ENCODE measurements at regions not wholly inside any gene's neighbourhood (a gene's known extent, or its start where the extent isn't known, plus 50 kb on each side); places are given as distances from the start of the nearest gene placed in this dataset.
"Not testable (repeated sequence)": the region's sequence is repeated elsewhere in the genome, so short reads cannot be mapped to it uniquely, and the experiment has no call there.

DNA sequence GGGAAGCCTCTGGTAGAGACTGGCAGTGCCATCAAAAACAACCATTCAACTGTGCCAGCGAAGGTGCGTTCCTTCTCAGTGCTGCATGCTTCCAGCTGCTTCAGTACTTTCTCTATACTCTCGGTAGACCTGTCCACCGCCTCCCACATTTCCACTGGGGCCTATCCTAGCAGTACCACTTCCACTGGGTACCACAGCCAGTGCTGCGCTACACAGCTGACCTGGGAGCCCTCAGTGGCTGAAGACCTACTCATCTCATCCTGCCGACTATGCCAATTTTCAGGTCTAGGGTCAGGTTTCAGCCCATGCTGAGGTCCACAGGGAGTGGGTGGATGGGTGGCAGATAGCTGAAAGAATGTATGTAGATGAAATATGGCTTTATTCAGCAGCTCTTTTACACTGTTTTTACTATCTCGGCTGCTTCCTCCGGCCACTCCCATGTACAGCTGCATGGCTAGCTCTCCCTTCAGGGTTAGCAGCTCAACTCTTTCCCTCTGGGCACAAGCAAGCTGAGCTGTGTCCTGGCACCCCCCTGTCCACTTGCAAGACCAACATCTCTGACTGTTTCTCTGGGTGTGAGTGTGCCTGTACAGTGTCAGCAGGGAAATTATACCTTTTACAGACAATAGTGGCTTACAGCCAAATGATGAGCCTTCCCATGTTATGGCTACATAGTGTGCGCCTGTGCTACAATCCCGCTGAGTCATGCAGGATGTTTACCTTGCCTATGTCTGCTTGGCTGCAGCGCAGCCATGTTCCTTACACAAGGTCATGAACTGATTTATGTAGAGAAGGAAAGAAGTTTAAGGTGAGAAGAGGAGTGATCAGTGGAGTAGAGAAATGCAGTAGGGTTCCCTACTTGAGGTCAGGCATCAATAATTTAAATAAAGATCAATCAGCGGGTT, 125.7 kb upstream of the DDHD1 start:
- Histone ChIP-seq H3K9me3 (ENCODE audit: low read depth, low read length) (no peaks in the 10 kb centered on the region), H3K4me3 (ENCODE audit: low read length) (no peak overlapping the region), H3K27me3 (ENCODE audit: insufficient read depth, low read length) (no peaks in the 10 kb centered on the region), H3K4me1 (ENCODE audit: insufficient read depth, low read length) (no peaks in the 10 kb centered on the region)

DNA sequence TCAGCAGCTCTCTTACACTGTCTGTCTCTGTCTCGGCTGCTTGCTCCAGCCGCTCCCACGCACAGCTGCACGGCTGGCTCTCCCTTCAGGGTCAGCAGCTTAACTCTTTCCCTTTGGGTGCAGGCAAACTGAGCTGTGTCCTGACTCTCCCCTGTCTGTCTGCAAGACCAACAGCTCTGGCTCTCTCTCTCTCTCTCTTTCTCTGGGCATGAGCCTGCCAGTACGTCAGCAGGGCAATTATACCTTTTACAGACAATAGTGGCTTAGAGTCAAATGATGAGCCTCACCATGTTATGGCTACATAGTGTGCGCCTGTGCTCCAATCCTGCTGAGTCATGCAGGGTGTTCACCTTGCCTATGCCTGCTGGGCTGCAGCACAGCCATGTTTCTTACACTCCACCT, 120.5 kb upstream of the DDHD1 start:
- Histone ChIP-seq H3K27me3 (ENCODE audit: insufficient read depth, low read length) (no peaks in the 10 kb centered on the region), H3K9me3 (ENCODE audit: low read depth, low read length) (no peaks in the 10 kb centered on the region), H3K4me1 (ENCODE audit: insufficient read depth, low read length) (no peaks in the 10 kb centered on the region), H3K4me3 (ENCODE audit: low read length) (no peak overlapping the region)

DNA sequence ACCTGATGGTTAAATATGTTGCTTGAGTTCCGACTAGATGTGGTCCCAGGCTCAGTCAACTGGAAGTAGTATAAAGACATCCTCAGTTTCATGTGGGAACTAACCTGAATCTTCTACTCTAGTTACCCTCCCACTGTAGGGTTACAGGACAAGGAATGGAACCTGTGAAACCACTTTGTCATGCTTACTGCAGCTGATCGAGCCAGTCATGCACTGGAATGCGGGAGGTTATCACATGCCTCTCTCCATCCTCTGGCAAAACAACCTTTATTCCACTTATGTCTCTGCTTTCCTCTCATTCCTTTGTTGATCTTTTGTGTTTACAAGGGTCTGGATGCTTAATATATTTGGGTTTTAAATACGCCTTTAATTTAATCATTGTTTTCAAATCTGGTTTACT, 111.9 kb upstream of the DDHD1 start:
- Histone ChIP-seq H3K9me3 (ENCODE audit: low read depth, low read length) (no peaks in the 10 kb centered on the region), H3K4me3 (ENCODE audit: low read length) (no peak overlapping the region), H3K4me1 (ENCODE audit: insufficient read depth, low read length) (no peaks in the 10 kb centered on the region), H3K27me3 (ENCODE audit: insufficient read depth, low read length) (no peaks in the 10 kb centered on the region)

DNA sequence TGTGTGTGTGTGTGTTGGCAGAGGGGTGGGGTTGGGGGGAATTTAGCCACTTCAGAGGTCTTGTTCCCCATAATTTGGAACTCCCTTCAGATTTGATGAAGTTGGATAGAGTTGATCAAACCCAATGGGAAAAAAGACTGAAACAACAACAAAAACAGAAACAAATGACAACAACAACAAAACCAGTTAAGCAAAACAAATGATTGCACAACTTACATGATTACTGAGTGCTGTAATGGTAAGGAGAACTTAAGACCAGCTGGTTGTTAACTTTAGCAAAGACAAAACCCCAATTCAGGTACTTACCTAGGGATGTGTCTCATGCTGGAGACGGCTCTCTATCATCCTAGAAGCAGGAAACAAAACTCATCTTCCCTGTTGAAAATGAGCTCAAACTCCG, 107.8 kb upstream of the DDHD1 start:
- no peaks in the 10 kb centered on the region for H3K9me3 ChIP-seq (ENCODE audit: low read depth, low read length)
- H3K27me3 ChIP-seq (ENCODE audit: insufficient read depth, low read length): no peaks in the 10 kb centered on the region
- no peak overlapping the region for H3K4me3 ChIP-seq (ENCODE audit: low read length)
- no peaks in the 10 kb centered on the region for H3K4me1 ChIP-seq (ENCODE audit: insufficient read depth, low read length)

DNA sequence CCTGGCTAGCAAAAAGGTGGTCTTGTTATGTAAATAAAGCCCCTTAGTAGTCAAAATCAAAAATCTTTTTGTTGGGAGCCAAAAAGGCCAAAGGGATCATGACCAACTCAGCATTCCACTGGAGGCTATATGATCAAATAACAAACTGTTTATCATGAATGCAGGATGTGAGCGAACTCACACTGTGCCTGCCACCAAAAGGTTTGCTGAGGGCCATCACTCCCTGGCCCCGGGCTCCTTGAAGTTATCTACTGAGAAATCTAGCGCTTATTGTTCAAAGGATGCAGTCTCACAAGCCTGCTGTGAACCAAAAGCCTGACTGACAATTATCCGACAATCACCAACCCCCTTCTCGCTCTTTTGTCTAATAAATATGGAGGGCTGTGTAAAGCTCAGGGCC, 107.2 kb upstream of the DDHD1 start:
- Histone ChIP-seq H3K4me1 (ENCODE audit: insufficient read depth, low read length) (no peaks in the 10 kb centered on the region), H3K4me3 (ENCODE audit: low read length) (no peak overlapping the region), H3K9me3 (ENCODE audit: low read depth, low read length) (no peaks in the 10 kb centered on the region), H3K27me3 (ENCODE audit: insufficient read depth, low read length) (no peaks in the 10 kb centered on the region)

DNA sequence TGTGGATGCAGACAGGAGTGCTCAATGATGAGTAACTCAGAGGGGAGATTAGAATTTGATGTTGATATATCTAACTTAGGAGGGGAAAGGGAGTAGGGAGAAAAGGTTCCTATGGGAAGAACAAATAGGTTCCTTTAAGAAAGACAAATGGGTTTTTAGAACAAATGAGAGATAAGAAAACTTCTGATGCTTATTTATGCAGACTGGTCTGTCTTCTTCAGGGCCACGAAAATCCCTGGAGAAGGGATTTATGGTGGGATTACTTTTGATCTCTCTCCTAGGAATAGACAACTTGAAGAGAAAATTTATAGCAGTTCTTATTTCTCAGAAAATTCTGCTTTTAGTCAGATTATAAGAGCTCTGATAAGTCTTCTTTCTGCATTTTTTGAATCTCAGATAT, 99.0 kb upstream of the DDHD1 start:
- Histone ChIP-seq H3K4me1 (ENCODE audit: insufficient read depth, low read length) (no peaks in the 10 kb centered on the region), H3K4me3 (ENCODE audit: low read length) (no peak overlapping the region), H3K27me3 (ENCODE audit: insufficient read depth, low read length) (no peaks in the 10 kb centered on the region), H3K9me3 (ENCODE audit: low read depth, low read length) (no peaks in the 10 kb centered on the region)

DNA sequence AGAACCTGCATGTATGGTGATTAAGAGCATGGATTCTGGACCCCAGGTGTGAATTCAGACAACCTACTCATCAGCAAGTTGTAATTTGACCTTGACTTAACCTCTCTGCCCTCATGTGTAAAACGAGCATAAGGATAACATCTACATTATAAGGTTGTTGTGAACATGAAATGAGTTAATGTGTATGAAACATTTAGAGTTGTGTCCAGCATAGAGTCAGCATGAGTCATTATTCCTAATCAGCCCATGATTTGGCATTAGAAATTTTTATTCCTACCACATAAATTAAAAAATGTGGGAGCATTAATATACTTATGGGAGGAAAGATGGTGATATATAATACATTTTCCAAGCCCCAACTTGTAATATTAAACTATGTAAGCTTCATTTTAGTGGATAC, 95.9 kb upstream of the DDHD1 start:
- Histone ChIP-seq H3K9me3 (ENCODE audit: low read depth, low read length) (no peaks in the 10 kb centered on the region), H3K4me1 (ENCODE audit: insufficient read depth, low read length) (no peaks in the 10 kb centered on the region), H3K27me3 (ENCODE audit: insufficient read depth, low read length) (no peaks in the 10 kb centered on the region), H3K4me3 (ENCODE audit: low read length) (no peak overlapping the region)

DNA sequence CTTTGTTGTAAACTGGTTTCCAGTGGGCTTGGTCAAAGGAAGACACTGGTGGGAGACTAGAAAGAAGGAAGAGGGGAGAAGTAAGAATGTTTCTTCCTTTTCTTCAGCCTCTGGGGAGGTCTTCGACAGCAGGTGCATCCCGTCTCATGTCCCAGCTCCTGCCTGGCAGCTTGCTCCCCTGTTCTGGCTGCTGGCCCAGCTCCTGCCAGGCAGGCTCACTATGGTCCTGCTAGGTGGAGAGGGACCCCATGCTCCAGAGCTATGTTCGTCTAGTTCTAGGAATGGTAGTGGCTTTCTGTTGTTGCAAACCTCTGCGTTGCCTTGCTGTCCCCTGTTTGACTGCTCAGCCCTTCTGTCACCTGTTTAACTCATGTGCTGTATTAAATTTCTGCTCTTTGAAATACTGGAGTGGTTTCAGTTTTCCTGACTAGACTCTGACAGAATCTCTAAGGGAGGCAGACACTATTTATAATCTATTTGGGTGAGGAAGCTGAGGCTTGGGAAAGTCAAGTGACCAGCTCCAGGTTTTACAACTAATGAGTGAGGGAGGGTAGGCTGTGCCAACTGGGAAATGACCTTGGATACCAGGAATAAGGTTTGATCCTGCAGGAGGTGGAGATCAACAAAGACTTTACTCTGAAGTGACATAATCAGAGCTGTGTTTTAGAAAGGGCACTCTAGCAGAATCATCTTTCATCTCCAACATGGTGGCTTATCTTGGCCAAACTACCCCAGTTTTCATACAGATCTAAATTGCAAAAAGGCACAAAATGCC, 94.7 kb upstream of the DDHD1 start:
- Histone ChIP-seq H3K4me3 (ENCODE audit: low read length) (no peak overlapping the region), H3K9me3 (ENCODE audit: low read depth, low read length) (no peaks in the 10 kb centered on the region), H3K4me1 (ENCODE audit: insufficient read depth, low read length) (no peaks in the 10 kb centered on the region), H3K27me3 (ENCODE audit: insufficient read depth, low read length) (no peaks in the 10 kb centered on the region)

DNA sequence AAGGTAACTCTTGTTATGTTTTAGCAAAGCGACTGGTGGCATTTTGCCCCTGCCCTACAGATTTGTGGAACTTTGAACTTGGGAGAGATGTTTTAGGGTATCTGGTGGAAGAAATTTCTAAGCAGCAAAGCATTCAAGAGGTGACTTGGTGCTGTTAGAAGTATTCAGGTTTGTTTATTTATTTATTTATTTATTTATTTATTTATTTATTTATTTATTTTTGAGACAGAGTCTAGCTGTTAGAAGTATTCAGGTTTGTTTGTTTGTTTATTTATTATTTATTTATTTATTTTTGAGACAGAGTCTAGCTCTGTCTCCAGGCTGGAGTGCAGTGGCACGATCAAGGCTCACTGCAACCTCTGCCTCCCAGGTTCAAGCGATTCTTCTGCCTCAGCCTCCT, 89.8 kb upstream of the DDHD1 start:
- H3K27me3 ChIP-seq (ENCODE audit: insufficient read depth, low read length); H3K4me1 ChIP-seq (ENCODE audit: insufficient read depth, low read length); H3K4me3 ChIP-seq (ENCODE audit: low read length); H3K9me3 ChIP-seq (ENCODE audit: low read depth, low read length): not testable (repeated sequence)

DNA sequence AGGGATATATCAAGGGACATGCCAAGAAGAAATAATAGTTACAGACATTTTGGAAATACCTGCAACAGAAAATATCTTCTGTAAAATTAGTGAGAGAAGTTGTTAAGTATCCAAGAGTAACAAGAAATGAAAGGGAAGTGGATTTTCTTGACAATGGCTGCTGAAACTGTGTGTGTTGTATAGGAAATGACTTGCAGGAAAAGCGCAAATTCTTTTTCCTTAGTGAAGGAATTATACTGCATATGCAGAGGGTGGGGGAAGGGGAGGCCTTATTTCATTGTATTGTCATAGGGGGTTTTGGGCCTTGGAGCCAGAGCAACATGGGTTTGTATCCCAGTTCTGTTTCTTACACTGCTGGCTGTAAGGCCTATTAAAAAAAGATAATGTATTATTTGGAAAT, 84.4 kb upstream of the DDHD1 start:
- Histone ChIP-seq H3K27me3 (ENCODE audit: insufficient read depth, low read length) (no peaks in the 10 kb centered on the region), H3K4me3 (ENCODE audit: low read length) (no peak overlapping the region), H3K4me1 (ENCODE audit: insufficient read depth, low read length) (no peaks in the 10 kb centered on the region)

DNA sequence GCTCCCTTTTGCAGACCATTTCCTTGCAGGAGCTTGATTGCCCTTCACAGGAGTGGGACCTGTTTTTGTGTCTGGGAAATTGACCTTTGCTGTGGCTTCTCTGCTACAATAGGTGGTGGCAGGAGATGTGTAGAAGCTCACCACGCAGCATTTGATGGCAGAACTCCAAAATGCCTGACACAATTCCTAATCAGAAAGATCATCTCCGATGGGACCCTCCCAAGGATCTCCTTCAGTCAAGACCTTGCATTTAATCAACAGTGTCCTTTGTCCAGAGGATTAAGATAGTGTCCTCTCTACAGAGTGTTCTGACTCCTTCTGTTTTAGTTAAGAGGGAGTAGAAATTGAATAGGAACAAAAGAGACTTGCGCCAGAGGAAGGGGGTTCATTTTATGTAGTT, 83.6 kb upstream of the DDHD1 start:
- Histone ChIP-seq H3K4me3 (ENCODE audit: low read length) (no peak overlapping the region), H3K4me1 (ENCODE audit: insufficient read depth, low read length) (no peaks in the 10 kb centered on the region), H3K9me3 (ENCODE audit: low read depth, low read length) (no peaks in the 10 kb centered on the region), H3K27me3 (ENCODE audit: insufficient read depth, low read length) (no peaks in the 10 kb centered on the region)

More for the DNA sequence above, 84.4 kb upstream of the DDHD1 start:
- no peaks in the 10 kb centered on the region for H3K9me3 ChIP-seq (ENCODE audit: low read depth, low read length)

DNA sequence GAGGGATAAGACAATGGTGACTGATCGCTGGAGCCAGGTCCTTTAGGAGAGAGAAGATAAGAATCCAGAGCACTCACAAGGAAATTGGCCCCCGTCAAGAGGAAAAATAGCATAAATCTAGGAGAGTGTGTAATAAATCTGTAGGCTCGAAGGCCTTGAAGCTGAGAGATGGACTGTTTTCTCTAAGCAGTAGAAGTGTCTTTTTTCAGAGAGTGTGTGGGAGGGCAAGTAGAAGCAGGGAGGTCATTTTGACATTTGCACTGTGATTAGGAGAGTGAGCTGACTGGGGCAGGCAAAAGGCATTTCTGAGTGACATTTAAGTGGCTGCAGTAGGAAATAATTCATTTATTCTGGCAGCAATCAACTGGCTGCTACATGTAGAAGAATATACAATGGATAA, 78.0 kb upstream of the DDHD1 start:
- H3K4me1 ChIP-seq (ENCODE audit: insufficient read depth, low read length): no peaks in the 10 kb centered on the region
- H3K4me3 ChIP-seq (ENCODE audit: low read length): no peak overlapping the region
- H3K9me3 ChIP-seq (ENCODE audit: low read depth, low read length): no peaks in the 10 kb centered on the region
- H3K27me3 ChIP-seq (ENCODE audit: insufficient read depth, low read length): no peaks in the 10 kb centered on the region

DNA sequence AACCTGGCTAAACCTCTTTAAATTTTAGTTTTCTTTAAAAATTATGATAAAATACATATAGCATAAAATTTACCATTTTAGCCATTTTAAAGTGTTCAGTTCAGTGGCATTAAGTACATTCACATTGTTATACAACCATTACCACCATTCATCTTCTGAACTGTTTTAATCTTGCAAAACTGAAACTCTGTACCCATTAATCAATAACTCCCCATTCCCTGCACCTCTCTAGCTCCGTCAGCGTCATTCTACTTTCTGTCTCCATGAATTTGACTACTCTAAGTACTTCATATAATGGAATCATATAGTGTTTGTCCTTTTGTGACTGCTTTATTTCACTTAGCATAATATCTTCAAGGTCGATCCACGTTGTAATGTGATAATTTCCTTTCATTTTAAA, 75.8 kb upstream of the DDHD1 start:
- Histone ChIP-seq H3K27me3 (ENCODE audit: insufficient read depth, low read length) (no peaks in the 10 kb centered on the region), H3K4me3 (ENCODE audit: low read length) (no peak overlapping the region), H3K4me1 (ENCODE audit: insufficient read depth, low read length) (no peaks in the 10 kb centered on the region), H3K9me3 (ENCODE audit: low read depth, low read length) (peaks cover 12% of the 10 kb centered on the region)

DNA sequence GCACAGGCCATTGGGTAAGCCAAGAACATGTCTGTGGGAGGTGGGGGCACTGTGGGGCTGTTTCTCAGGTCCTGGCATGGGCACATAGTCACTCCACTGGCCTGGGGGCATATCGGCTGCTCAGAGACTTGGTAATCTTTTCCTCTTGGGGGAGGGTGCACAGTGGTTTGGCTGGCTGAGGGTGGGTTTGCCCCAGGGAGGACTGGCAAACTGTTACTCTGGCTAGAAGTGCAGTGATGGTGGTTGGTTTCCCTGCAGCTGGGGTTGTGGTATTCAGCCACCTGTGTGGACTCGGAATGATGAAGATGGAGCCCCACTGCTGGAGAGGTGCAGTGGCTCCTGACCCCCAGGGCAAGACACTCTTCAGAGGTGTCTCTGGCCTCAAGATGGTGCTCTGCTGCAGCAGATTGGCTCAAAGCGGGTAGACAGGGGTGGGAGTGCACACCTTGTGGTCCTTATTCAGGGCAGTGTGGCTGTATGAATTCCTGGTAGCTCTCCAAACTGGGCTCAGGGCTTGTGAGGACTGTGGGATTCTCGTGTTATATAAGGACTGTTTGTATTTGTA, 74.1 kb upstream of the DDHD1 start:
- no peak overlapping the region for H3K4me3 ChIP-seq (ENCODE audit: low read length)
- H3K4me1 ChIP-seq (ENCODE audit: insufficient read depth, low read length): no peaks in the 10 kb centered on the region
- no peaks in the 10 kb centered on the region for H3K27me3 ChIP-seq (ENCODE audit: insufficient read depth, low read length)
- peaks cover 12% of the 10 kb centered on the region for H3K9me3 ChIP-seq (ENCODE audit: low read depth, low read length)

DNA sequence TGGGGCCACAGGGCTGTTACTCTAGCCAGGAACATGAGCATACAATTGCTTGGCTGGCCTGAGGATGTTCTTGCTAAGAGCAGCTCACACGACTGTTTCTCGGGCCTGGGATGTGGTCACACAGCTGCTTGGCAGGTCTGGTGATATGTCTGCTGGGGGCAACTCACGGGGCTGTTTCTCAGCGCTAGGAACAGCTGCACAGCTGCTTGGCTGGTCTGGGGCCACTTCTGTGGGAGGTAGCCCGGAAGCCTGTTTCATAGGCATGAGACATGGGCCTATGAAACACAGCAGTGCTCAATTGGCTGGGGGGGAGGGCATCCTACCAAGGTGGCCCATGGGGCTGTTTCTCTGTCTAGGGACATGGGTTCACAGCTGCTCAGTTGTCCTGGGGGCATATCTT, 73.4 kb upstream of the DDHD1 start:
- Histone ChIP-seq H3K27me3 (ENCODE audit: insufficient read depth, low read length) (no peaks in the 10 kb centered on the region), H3K4me1 (ENCODE audit: insufficient read depth, low read length) (no peaks in the 10 kb centered on the region), H3K4me3 (ENCODE audit: low read length) (no peak overlapping the region), H3K9me3 (ENCODE audit: low read depth, low read length) (peaks cover 12% of the 10 kb centered on the region)

Measured in mononuclear cell (primary cell).